ENCODE measurements at regions not wholly inside any gene's neighbourhood (a gene's known extent, or its start where the extent isn't known, plus 50 kb on each side); places are given as distances from the start of the nearest gene placed in this dataset.

DNA sequence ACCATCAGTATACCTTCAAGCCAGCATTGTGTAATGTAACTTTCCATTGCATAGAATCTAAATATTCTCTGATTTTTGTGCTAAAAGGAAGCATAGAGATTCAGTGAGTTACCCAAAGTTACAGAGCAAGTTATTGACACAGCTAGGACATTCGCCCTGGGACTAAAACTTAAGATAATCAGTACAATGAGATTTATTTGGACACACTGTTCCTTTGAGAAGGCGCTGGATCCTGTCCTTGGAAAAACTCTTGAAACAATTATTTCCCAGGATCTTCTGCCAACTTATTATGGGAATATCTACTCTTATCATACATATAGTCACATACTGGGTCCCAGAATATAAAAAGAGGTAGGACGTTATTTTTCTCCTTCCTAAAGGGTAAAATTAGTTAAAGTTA lies 392.0 kb downstream of the UBE2NL start:
- Mint-ChIP-seq H3K4me1 (ENCODE audit: low read depth, unreplicated experiment) (no peaks in the 10 kb centered on the region), H3K9me3 (ENCODE audit: unreplicated experiment) (peaks cover 16% of the 10 kb centered on the region), H3K27me3 (ENCODE audit: insufficient read depth, unreplicated experiment) (no peaks in the 10 kb centered on the region), H3K4me3 (ENCODE audit: unreplicated experiment) (no peak overlapping the region), H3K27ac (ENCODE audit: unreplicated experiment) (no peak overlapping the region), H3K36me3 (ENCODE audit: insufficient read depth, unreplicated experiment) (no peaks in the 10 kb centered on the region)
- POLR2A ChIA-PET = no interaction called here
- H3K4me3 ChIP-seq (ENCODE audit: low read depth, low read length) = no peak overlapping the region
- H3K27me3 ChIP-seq (replicated peaks; ENCODE audit: control insufficient read depth, insufficient read depth, low read length) = no peaks in the 10 kb centered on the region
- no peaks in the 10 kb centered on the region for H3K36me3 ChIP-seq (ENCODE audit: control insufficient read depth, insufficient read depth, low read length)
- no peaks in the 10 kb centered on the region for H3K4me1 ChIP-seq
- H3K9me3 ChIP-seq = no peaks in the 10 kb centered on the region
- CTCF ChIA-PET = no interaction called here
- DNase-seq = no peak
- TF ChIP-seq, protein P1, sequence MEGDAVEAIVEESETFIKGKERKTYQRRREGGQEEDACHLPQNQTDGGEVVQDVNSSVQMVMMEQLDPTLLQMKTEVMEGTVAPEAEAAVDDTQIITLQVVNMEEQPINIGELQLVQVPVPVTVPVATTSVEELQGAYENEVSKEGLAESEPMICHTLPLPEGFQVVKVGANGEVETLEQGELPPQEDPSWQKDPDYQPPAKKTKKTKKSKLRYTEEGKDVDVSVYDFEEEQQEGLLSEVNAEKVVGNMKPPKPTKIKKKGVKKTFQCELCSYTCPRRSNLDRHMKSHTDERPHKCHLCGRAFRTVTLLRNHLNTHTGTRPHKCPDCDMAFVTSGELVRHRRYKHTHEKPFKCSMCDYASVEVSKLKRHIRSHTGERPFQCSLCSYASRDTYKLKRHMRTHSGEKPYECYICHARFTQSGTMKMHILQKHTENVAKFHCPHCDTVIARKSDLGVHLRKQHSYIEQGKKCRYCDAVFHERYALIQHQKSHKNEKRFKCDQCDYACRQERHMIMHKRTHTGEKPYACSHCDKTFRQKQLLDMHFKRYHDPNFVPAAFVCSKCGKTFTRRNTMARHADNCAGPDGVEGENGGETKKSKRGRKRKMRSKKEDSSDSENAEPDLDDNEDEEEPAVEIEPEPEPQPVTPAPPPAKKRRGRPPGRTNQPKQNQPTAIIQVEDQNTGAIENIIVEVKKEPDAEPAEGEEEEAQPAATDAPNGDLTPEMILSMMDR (IDR thresholded peaks at IDR 0.05; ENCODE audit: insufficient read depth in 1 of 2, low read depth in 1 of 2, low read length in 1 of 2, severe bottlenecking in 1 of 2, unreplicated experiment in 1 of 2) = no peak
- no TSS peak for BruUV-seq (replicated peaks)
- intact Hi-C loops (cut with micrococcal nuclease; ENCODE audit: unreplicated experiment) = no loop called here

DNA sequence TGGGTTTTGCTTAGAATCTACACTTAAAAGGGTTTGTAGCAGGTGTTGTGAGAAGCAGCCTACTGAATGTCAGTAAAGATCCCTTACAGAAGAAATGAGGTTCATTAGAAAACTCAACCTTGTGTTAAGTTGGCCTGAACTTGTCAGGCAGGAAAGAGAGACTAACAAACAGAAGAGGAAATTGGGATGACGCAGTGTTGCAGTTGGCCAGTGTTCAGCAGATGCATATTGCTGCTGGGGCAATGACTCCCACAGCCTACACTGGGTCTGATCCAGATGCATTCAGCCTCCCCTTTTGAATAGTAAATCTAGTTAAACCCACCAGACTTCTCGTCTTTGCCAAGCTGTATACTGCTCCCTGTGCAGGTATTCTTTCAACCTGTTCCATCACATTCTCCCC lies 409.4 kb downstream of the UBE2NL start:
- H3K27ac Mint-ChIP-seq (ENCODE audit: unreplicated experiment) = no peak overlapping the region
- no peaks in the 10 kb centered on the region for H3K36me3 Mint-ChIP-seq (ENCODE audit: insufficient read depth, unreplicated experiment)
- H3K4me1 Mint-ChIP-seq (ENCODE audit: low read depth, unreplicated experiment) = no peaks in the 10 kb centered on the region
- no peaks in the 10 kb centered on the region for H3K27me3 Mint-ChIP-seq (ENCODE audit: insufficient read depth, unreplicated experiment)
- no TSS peak for BruUV-seq (replicated peaks)
- no peaks in the 10 kb centered on the region for H3K36me3 ChIP-seq (ENCODE audit: control insufficient read depth, insufficient read depth, low read length)
- TF ChIP-seq, protein P1 (IDR thresholded peaks at IDR 0.05; ENCODE audit: insufficient read depth in 1 of 2, low read depth in 1 of 2, low read length in 1 of 2, severe bottlenecking in 1 of 2, unreplicated experiment in 1 of 2) = no peak
- ChIA-PET CTCF (no interaction called here), POLR2A (no interaction called here)
- DNase-seq = no peak
- H3K4me3 ChIP-seq (ENCODE audit: low read depth, low read length) = no peak overlapping the region
- H3K9me3 ChIP-seq = no peaks in the 10 kb centered on the region
- no peaks in the 10 kb centered on the region for H3K4me1 ChIP-seq
- peaks cover 13% of the 10 kb centered on the region for H3K9me3 Mint-ChIP-seq (ENCODE audit: unreplicated experiment)
- intact Hi-C loops (cut with micrococcal nuclease; ENCODE audit: unreplicated experiment) = no loop called here
- no peaks in the 10 kb centered on the region for H3K27me3 ChIP-seq (replicated peaks; ENCODE audit: control insufficient read depth, insufficient read depth, low read length)
- no peak overlapping the region for H3K4me3 Mint-ChIP-seq (ENCODE audit: unreplicated experiment)

DNA sequence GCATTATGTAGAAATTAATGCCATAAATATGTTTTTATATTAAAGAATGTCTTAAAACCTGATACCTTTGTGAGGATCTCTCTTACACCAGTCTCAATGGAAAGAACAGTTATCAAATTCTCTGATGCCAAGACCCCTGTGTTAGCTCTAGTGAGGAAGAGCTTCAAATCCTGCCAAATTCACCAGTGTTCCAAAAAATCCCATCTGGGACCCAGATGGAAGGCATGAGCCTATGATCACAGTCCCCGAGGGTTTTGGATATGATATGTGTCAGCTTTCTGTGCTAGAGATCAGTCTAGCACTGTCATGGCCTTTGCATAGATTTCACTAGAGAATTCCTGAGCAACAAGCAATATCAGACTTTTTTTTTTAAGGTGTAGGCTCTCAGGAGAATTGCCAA lies 412.1 kb downstream of the UBE2NL start:
- POLR2A ChIA-PET = no interaction called here
- CTCF ChIA-PET = no interaction called here
- Histone ChIP-seq H3K9me3 (no peaks in the 10 kb centered on the region), H3K4me3 (ENCODE audit: low read depth, low read length) (no peak overlapping the region), H3K36me3 (ENCODE audit: control insufficient read depth, insufficient read depth, low read length) (no peaks in the 10 kb centered on the region), H3K4me1 (no peaks in the 10 kb centered on the region), H3K27me3 (replicated peaks; ENCODE audit: control insufficient read depth, insufficient read depth, low read length) (no peaks in the 10 kb centered on the region)
- Mint-ChIP-seq H3K36me3 (ENCODE audit: insufficient read depth, unreplicated experiment) (no peaks in the 10 kb centered on the region), H3K27me3 (ENCODE audit: insufficient read depth, unreplicated experiment) (no peaks in the 10 kb centered on the region), H3K4me3 (ENCODE audit: unreplicated experiment) (no peak overlapping the region), H3K4me1 (ENCODE audit: low read depth, unreplicated experiment) (no peaks in the 10 kb centered on the region), H3K9me3 (ENCODE audit: unreplicated experiment) (peaks cover 9% of the 10 kb centered on the region), H3K27ac (ENCODE audit: unreplicated experiment) (no peak overlapping the region)
- no peak for DNase-seq
- no TSS peak for BruUV-seq (replicated peaks)
- TF ChIP-seq, protein P1 (IDR thresholded peaks at IDR 0.05; ENCODE audit: insufficient read depth in 1 of 2, low read depth in 1 of 2, low read length in 1 of 2, severe bottlenecking in 1 of 2, unreplicated experiment in 1 of 2) = no peak
- intact Hi-C loops (cut with micrococcal nuclease; ENCODE audit: unreplicated experiment) = no loop called here

All from Caco-2 (cell line).